ENCODE measurements at regions not wholly inside any gene's neighbourhood (a gene's known extent, or its start where the extent isn't known, plus 50 kb on each side); places are given as distances from the start of the nearest gene placed in this dataset.

- DNase-seq, result no peak
Measured at GRCh38 chr3:111244760-111245159, 173.1 kb downstream of the NECTIN3 start.

DNA sequence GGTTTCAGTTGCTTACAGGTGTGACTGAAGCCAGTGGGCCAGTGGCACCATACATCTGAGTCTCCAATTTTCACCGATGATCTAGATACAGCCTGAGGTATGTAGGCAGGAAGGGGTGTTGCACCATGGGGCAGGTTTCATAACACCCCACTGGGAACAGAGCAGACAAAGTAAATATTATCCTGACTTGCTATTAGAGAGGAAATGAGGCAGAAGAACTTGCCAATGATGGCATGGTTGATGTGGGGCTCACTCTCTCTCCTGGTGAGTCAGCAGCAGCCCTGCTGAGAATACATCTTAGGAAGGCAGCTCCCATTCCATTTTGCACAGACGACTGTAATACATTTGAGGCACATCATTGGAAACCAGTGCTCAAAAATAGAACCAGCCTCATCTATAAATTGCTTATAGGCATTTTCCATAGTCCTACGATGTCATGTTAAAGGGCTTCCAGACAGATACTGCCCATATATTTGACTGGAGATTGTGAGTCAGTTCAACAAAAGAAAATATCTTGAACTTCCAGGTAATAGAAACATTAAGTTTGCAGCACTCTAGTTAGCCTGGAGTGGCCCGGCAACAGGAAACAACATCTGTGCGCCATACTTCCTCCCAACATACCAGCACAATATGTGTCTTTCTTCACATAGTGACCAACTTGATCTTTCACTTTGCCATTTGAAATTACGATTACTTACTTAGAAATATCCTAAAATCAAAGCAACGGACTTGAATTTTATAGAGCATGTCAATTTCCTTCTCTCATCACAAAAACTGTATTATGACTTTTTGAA lies 175.5 kb downstream of the NECTIN3 start:
- no peak for DNase-seq

DNA sequence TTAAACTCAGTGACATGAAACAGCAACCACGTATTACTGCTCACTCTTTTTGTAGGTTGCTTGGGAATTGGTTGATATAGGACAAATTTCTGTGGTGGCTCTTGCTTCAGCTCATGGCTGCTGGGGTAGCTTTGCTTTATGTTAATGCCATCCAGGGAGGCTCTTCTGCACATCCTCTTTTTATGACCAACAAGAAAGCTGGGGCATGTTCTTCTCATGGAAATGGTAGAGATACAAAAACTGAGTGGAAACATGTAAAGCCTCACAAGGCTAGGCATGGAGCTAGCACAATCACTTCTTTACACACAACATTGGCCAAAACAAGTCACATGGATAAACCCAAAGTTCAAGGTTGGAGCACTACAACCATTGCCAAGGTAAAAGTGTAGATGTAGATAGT lies 176.8 kb downstream of the NECTIN3 start:
- DNase-seq, result no peak

GRCh38 chr3:111249421-111249820 lies 177.8 kb downstream of the NECTIN3 start:
- DNase-seq, result no peak

DNA sequence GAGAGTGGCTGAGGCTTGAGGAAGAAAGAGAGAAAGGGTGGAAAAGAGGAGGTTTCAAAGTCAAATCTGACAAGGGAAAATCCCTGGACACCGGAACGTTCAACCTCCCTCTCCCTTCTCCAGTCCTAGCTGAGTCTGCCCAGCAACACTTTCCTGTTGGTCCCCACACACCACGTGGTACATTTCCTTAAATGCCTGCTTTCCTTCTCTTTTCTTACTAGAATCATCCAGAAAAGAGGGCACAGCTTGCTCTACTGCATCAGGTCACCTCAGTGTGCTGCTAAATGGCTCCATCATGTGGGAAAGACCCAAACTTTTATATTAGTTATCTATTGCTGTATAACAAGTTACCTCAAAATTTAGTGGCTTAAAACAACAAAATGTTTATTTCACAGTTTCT lies 181.2 kb downstream of the NECTIN3 start:
- no peak for DNase-seq

GRCh38 chr3:111253733-111254132 lies 182.1 kb downstream of the NECTIN3 start:
- no peak for DNase-seq

DNA sequence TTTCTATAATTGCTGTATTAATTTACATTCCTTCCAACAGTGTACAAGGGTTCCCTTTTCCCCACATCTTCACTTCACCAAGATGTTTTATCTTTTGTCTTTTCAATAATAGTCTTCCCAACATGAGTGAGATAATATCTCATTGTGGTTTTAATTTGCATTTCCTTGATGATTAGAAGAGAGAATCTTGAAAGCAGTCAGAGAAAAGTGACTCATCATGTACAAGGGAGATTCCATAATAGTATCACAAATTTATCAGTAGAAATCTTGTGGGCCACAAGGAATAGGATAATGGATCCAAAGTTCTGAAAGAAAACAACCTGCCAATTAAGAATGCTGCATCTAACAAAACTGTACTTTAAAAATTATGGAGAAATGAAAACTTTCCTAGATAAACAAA lies 189.3 kb downstream of the NECTIN3 start:
- no peak for DNase-seq

GRCh38 chr3:111269777-111270176 lies 198.2 kb downstream of the NECTIN3 start:
- no peak for DNase-seq

DNA sequence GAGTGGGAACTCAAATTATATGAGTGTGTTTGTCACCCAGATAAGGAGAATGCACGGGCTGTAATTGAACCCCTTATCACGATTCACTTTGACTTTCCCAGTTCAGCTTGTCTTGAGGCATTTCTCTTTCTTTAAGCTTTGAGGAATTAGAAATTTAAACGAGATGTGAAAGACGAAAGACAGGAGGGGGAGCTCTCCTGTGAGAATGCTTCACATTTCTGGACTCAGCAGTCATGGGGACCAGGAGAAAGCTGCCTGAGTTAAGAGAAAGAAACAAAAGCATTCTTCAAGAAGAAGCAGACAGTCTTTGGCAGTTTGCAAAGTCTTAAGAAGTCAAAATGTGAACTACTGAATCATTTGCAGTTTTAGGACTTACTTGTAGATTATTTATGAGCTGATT lies 205.6 kb downstream of the NECTIN3 start:
- no peak for DNase-seq

DNA sequence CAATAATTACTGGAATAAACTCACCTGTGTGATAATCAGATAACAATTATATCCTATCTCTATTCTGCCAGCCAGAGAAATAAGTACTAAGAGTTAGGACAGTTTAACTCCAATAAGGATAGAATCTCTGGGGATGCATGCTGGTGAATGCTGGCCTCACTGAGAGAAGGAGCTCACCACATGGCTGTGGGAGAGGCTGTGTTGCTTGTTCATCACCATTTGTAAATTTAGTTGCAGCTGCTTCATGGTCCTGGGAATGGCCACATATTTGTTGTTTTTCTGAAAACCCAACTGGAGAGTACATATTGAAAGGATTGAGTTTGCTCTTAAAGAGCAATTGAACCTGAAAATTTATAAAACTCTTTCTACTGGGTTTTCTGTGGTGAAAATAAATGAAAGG lies 207.3 kb downstream of the NECTIN3 start:
- no peak for DNase-seq

GRCh38 chr3:111282024-111282423 lies 210.4 kb downstream of the NECTIN3 start:
- no peak for DNase-seq

DNA sequence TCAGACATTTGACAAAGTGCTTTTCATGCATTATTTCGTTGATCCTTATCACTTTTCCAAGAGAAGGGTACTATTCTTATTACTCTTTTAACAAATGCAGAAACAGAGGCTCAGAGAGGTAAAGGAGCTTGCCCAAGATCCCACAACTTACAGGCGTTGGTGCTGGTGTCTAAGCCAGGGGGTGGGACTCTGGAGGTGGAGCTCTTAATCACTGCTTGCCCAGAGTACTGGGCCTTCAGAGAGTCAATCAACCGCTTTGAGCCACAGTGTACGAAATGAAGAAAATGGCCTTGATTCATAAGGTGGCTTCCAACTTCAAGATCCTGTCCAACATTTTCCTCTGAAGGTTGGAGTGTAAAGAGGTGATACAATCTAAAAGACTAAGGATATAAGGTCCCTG lies 211.5 kb downstream of the NECTIN3 start:
- DNase-seq, result no peak

- no peak for DNase-seq
Measured at GRCh38 chr3:111284503-111285183, 213.0 kb downstream of the NECTIN3 start.

GRCh38 chr3:111285184-111285538 lies 213.5 kb downstream of the NECTIN3 start:
- DNase-seq, result no peak

- DNase-seq, result no peak
Measured at GRCh38 chr3:111285694-111286093, 214.1 kb downstream of the NECTIN3 start.

- no peak for DNase-seq
Measured at GRCh38 chr3:111286746-111287145, 215.1 kb downstream of the NECTIN3 start.

DNA sequence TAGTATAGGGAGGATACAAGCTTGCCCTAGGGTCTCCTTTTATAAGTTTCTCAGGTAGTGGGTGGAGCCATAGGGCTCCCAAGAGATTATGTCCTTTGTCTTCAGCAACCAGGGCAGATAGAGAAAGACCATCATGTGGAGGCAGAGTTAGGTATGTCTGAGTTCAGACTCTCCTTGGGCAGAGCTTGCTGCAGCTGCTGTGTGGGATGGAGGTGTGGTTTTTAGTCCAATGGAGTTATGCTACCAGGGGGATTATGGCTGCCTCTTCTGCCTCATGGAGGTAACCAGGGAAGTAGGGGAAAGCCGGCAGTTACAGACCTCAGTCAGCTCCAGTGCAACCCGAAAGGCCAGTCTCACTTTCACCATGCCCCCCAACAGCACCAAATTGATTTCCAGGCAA lies 220.5 kb downstream of the NECTIN3 start:
- no peak for DNase-seq

DNA sequence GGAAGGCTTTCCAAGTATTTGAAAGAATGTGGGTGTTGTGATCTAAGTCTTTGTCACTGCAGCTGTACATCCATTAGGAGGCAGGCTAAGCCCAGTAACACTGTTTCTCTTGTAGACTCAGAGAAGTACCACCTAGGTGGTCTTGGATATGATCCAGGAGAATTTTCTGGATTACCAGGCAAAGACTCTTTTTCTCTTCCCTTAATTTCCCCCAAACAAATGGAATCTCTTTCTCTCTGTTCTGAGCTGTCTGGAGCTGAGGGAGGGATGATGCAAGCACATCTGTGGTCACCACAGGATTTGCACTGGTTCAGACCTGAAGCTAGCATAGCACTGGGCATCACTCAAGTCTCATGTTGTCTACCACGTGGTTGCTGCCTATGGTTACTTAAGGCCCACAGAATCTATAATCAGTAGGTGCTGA lies 227.6 kb downstream of the NECTIN3 start:
- DNase-seq, result no peak

DNA sequence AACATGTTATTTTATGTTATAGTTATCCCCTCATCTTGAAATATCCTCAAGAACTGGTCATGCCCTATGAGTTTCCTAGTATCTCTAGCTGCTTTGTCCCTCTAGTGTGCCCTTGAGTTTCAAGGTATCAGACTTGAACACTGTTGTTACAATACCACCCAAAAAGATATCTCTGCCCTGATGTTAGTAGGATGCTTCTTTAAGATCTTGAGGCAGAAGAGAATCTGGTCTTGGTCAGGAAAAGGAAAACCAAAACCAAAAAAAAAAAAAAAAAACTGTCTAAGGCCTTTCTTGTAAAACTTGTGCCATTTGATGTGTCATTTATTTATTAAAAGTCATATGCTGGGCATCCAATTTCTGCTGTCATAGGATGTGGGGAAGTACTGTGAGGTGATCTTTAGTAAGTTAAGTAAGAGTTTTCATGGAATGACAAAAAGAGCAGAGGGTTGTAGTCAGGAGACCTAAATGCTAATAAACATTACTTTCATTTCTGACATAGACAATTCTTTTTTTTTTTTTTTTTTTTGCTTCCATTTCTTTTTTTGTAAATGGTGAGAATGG lies 229.7 kb downstream of the NECTIN3 start:
- DNase-seq, result no peak

GRCh38 chr3:111302063-111302462 lies 230.4 kb downstream of the NECTIN3 start:
- DNase-seq, result no peak

DNA sequence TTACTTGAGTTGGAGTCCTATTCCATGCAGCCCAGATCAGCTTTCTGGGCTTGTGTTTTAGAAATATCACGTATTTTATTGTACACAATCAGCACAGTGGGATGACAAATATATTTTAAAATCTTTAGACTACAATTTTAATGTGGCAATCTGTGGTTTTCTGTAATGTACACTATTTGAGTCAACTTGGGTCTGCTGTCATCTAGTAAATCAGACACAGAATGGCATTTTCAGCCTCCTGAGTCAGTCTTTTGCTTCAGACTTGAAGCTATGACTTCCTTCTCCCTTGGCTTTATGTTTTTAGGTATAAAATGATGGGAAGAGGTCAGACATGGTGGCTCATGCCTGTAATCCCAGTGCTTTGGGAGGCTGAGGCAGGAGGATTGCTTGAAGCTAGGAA lies 232.1 kb downstream of the NECTIN3 start:
- no peak for DNase-seq

DNA sequence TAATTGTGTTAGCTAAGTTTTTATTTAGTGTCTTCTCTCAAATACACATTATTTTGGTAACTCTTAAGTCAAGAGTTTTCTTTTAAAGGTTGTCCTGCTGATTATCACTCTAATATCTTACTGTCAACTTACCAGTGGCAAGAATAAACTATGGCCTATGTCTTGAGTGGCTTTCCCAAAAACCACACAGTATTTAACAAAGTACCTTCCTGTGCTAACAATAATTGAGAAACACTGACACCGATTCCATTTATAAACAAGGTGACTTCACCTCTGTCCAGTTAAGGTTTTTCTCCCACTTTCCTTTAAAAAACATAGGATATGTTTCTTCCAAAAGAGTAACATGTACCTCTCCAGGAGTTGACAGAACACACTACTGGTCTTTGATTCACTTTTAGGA lies 234.3 kb upstream of the CD96 start:
- no peak for DNase-seq

DNA sequence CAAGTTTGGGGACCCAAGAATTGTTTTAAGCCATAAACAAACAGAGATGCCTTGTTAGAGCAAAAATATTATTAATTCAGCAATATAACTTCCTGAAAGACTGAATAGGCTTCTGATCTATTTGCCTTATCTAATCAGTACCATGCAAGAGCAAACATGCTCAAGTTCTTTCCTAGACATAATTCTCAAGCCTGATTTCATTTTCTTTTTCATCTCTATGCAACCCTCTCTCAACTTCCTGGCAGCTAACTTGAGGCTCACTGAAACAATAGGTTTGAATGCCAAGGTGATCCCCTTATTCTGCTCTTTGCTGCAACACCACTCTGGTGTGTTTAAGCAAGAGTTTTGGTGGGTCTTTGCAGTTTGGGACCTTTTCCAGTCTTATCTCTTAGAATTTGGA lies 230.9 kb upstream of the CD96 start:
- DNase-seq, result no peak

GRCh38 chr3:111311709-111312235 lies 230.2 kb upstream of the CD96 start:
- no peak for DNase-seq
